GM12878 (cell line): ENCODE measurements at regions not wholly inside any gene's neighbourhood (a gene's known extent, or its start where the extent isn't known, plus 50 kb on each side); places are given as distances from the start of the nearest gene placed in this dataset.

Experiments used
- ATAC-seq: fragments of 200-7000 bp; cut with Tn5 transposase; 3 replicates; pipeline ENCODE4 v1.9.1; 2020; ENCODE audit warnings: mild to moderate bottlenecking, moderate library complexity
- BruUV-seq: library from RNA; stranded (reverse); fragments of 400-500 nt; replicated peaks from 2 replicates; lab custom pipeline; 2021; lab: Mats Ljungman, UMichigan
- CTCF ChIA-PET: fragments of 300-600 bp; sonication (Branson Sonifier 250); formaldehyde crosslinking; extraction: SDS; loops from one replicate; lab custom pipeline; 2021; ENCODE audit warnings: inconsistent platforms; lab: Yijun Ruan, JAX
- POLR2A ChIA-PET: fragments of 350-600 bp; formaldehyde crosslinking; extraction: SDS; loops from one replicate; lab custom pipeline; 2021; ENCODE audit warnings: inconsistent platforms; lab: Charles Lee
- RAD21 ChIA-PET: fragments of 300-600 bp; sonication (Branson Sonifier 250); formaldehyde crosslinking; loops from one replicate; lab custom pipeline; 2023; ENCODE audit warnings: antibody characterized with exemption; ENCODE audit not compliant: unreplicated experiment; lab: Charles Lee
- SMC1A ChIA-PET: fragments of 300-600 bp; sonication (Branson Sonifier 250); formaldehyde crosslinking; loops from one replicate; lab custom pipeline; 2023; ENCODE audit not compliant: unreplicated experiment, uncharacterized antibody; lab: Charles Lee
- DNase-seq: peaks from one replicate; pipeline ENCODE4 v3.0.0-alpha.2; 2011; ENCODE audit warnings: low read depth, low spot score
- FAIRE-seq: peaks from 3 replicates; lab custom pipeline; 2011; peaks lifted over from hg19 to GRCh38; lab: Jason Lieb, UNC
- H2AFZ ChIP-seq: 2 replicates; pipeline ENCODE4 v1.6.0; 2011; ENCODE audit warnings: low read depth, low read length, control low read depth; ENCODE audit not compliant: control insufficient read depth
- H3K27ac ChIP-seq: 2 replicates; pipeline ENCODE4 v1.5.1; 2011; ENCODE audit warnings: control low read depth; ENCODE audit not compliant: control insufficient read depth, insufficient read depth
- H3K27me3 ChIP-seq, 2 experiments: replicated peaks in 1 of 2; 2 replicates each; pipeline versions ENCODE4 v1.6.0 to v1.6.1; 2011; ENCODE audit warnings: low read length in 1 of 2; ENCODE audit not compliant: control insufficient read depth in 2 of 2, insufficient read depth in 2 of 2
- H3K36me3 ChIP-seq, 2 experiments: 2 replicates each; pipeline ENCODE4 v1.5.1; 2011; ENCODE audit warnings: low read length in 1 of 2; ENCODE audit not compliant: control insufficient read depth in 2 of 2, insufficient read depth in 2 of 2
- H3K4me1 ChIP-seq: 2 replicates; pipeline ENCODE4 v1.6.1; 2011; ENCODE audit warnings: mild to moderate bottlenecking, low read length, moderate library complexity, mixed read lengths; ENCODE audit not compliant: control insufficient read depth, insufficient read depth
- H3K4me2 ChIP-seq: 2 replicates; pipeline ENCODE4 v1.6.0; 2011; ENCODE audit warnings: control low read depth; ENCODE audit not compliant: control insufficient read depth, insufficient read depth
- H3K4me3 ChIP-seq: fragments of 200-600 bp; sonication (generic); 2 replicates; pipeline ENCODE4 v1.5.1; 2016
- H3K79me2 ChIP-seq: 2 replicates; pipeline ENCODE4 v1.6.0; 2011; ENCODE audit warnings: low read length; ENCODE audit not compliant: control insufficient read depth, insufficient read depth
- H3K9ac ChIP-seq: 2 replicates; pipeline ENCODE4 v1.8.0; 2011; ENCODE audit warnings: low read length, control low read depth, mixed read lengths; ENCODE audit not compliant: control insufficient read depth, insufficient read depth
- H3K9me3 ChIP-seq: replicated peaks from 3 replicates; pipeline ENCODE4 v1.5.1; 2011; ENCODE audit warnings: mild to moderate bottlenecking, low read length; ENCODE audit not compliant: control insufficient read depth, insufficient read depth
- H4K20me1 ChIP-seq: 2 replicates; pipeline ENCODE4 v1.6.0; 2011; ENCODE audit not compliant: control insufficient read depth, insufficient read depth
- CTCF ChIP-seq, 3 experiments: IDR thresholded peaks in 2 of 3; conservative IDR thresholded peaks in 1 of 3; 2 replicates each; pipeline ENCODE4 v1.5.1; 2011; ENCODE audit warnings: low read depth in 3 of 3, low read length in 3 of 3, mild to moderate bottlenecking in 3 of 3, control low read depth in 2 of 3, moderate library complexity in 2 of 3, inconsistent platforms in 1 of 3, mixed read lengths in 1 of 3; ENCODE audit not compliant: control insufficient read depth in 2 of 3, insufficient read depth in 1 of 3; ENCODE audit errors: extremely low read depth in 1 of 3
- MAX ChIP-seq: IDR thresholded peaks from 2 replicates; pipeline ENCODE4 v1.6.1; 2012; ENCODE audit warnings: low read depth, low read length, improper control_type of control experiment
- MEF2A ChIP-seq: IDR thresholded peaks from 2 replicates; pipeline ENCODE4 v1.6.1; 2011; ENCODE audit warnings: low read depth, mild to moderate bottlenecking, low read length, moderate library complexity; ENCODE audit not compliant: insufficient read depth
- MYC ChIP-seq: IDR thresholded peaks from 2 replicates; pipeline ENCODE4 v1.6.1; 2011; ENCODE audit warnings: mild to moderate bottlenecking, low read length, moderate library complexity, inconsistent platforms; ENCODE audit not compliant: insufficient read depth, insufficient replicate concordance, insufficient read length, severe bottlenecking
- RAD21 ChIP-seq: IDR thresholded peaks from 2 replicates; pipeline ENCODE4 v1.6.1; 2011; ENCODE audit warnings: mild to moderate bottlenecking, low read depth, low read length, moderate library complexity; ENCODE audit not compliant: insufficient read depth
- REST ChIP-seq: IDR thresholded peaks from 2 replicates; pipeline ENCODE4 v1.6.1; 2012; ENCODE audit warnings: mild to moderate bottlenecking, low read depth, low read length
- RFX5 ChIP-seq: IDR thresholded peaks from 2 replicates; pipeline ENCODE4 v1.6.1; 2011; ENCODE audit warnings: low read depth, low read length, improper control_type of control experiment
- WGBS: methylation state at CpG from one replicate; pipeline ENCODE4 v1.1.6; 2016; ENCODE audit warnings: low lambda C conversion rate; ENCODE audit not compliant: insufficient replicate concordance, insufficient coverage; ENCODE audit errors: missing lambda C conversion rate; 5-methylcytosine and 5-hydroxymethylcytosine counted together
- in situ Hi-C: fragments of 300-500 bp; cut with MboI; formaldehyde crosslinking; loops from 9 replicates; pipeline ENCODE4 v1.14.3; 2018; ENCODE audit warnings: mixed read lengths
- intact Hi-C: fragments of 100-400 bp; cut with micrococcal nuclease; formaldehyde crosslinking; loops from one replicate; pipeline ENCODE4 v1.14.2; 2022; ENCODE audit not compliant: unreplicated experiment

- ChIA-PET POLR2A (no interaction called here), CTCF (interaction anchor here (0.7 kb wide), 1 partner anchor 21 kb away, joined by 3 read pairs; no protein-coding TSS in a partner anchor), RAD21 (no interaction called here), SMC1A (no interaction called here)
- Histone ChIP-seq H3K79me2 (no peaks in the 10 kb centered on the region), H3K4me2 (no peak overlapping the region), H2AFZ (no peak overlapping the region), H3K9ac (no peak overlapping the region), H3K27ac (no peak overlapping the region), H3K36me3 (peaks cover 0 to 4% of the 10 kb centered on the region in 2 experiments; a peak in 2 of 4 replicates), H3K4me3 (no peak overlapping the region), H3K9me3 (no peaks in the 10 kb centered on the region), H4K20me1 (no peaks in the 10 kb centered on the region), H3K4me1 (no peaks in the 10 kb centered on the region), H3K27me3 (no peaks in the 10 kb centered on the region)
- TF ChIP-seq RAD21 (peak; percentile 41), CTCF (IDR thresholded peaks at IDR 0.05 in 2 of 3, conservative IDR thresholded peaks at IDR 0.05 in 1 of 3; ENCODE audit: control insufficient read depth in 2 of 3, extremely low read depth in 1 of 3, insufficient read depth in 1 of 3, low read depth in 3 of 3, low read length in 3 of 3) (peak in 1 of 3 experiments; percentile 17; a peak in 1 of 6 replicates), MEF2A (no peak)
- DNase-seq (no peak), ATAC-seq (no peak), FAIRE-seq (no peak)
- intact Hi-C loops (no loop called here), in situ Hi-C loops (no loop called here)
- BruUV-seq, result no TSS peak
- WGBS, result 91% methylated on average over 7 of the region's 9 CpGs
Observed at GRCh38 chr6:126127659-126128058, 141.3 kb downstream of the TRMT11 start.

- Histone ChIP-seq H3K9ac (no peak overlapping the region), H3K27ac (no peak overlapping the region), H3K4me2 (no peak overlapping the region), H2AFZ (no peak overlapping the region), H3K36me3 (peaks cover 0 to 4% of the 10 kb centered on the region in 2 experiments; a peak in 1 of 4 replicates), H4K20me1 (no peaks in the 10 kb centered on the region), H3K79me2 (no peaks in the 10 kb centered on the region), H3K4me1 (no peaks in the 10 kb centered on the region), H3K9me3 (no peaks in the 10 kb centered on the region; the same call in 2 of the 3 replicates), H3K4me3 (no peak overlapping the region), H3K27me3 (no peaks in the 10 kb centered on the region)
- intact Hi-C loops (no loop called here), in situ Hi-C loops (no loop called here)
- POLR2A ChIA-PET, result no interaction called here
- FAIRE-seq (no peak), ATAC-seq (no peak), DNase-seq (no peak)
- no TSS peak for BruUV-seq
- 47% methylated on average over 2 of the region's 2 CpGs for WGBS
- SMC1A ChIA-PET, result no interaction called here
- CTCF ChIA-PET, result interaction anchor here (0.8 kb wide), 1 partner anchor 45 kb away, joined by 3 read pairs; no protein-coding TSS in a partner anchor
- RAD21 ChIA-PET, result no interaction called here
- no peak for TF ChIP-seq RFX5
- TF ChIP-seq MAX, result no peak
- no peak for TF ChIP-seq CTCF (IDR thresholded peaks at IDR 0.05 in 2 of 3, conservative IDR thresholded peaks at IDR 0.05 in 1 of 3; ENCODE audit: control insufficient read depth in 2 of 3, extremely low read depth in 1 of 3, insufficient read depth in 1 of 3, low read depth in 3 of 3, low read length in 3 of 3)
- TF ChIP-seq MYC, result no peak
- TF ChIP-seq REST, result no peak
Observed at GRCh38 chr6:126131246-126131645, 144.9 kb downstream of the TRMT11 start.
